Activated naive CD4-positive, alpha-beta T cell treated with Interleukin-2 at 50 U/mL for 16 hours (primary cell): ENCODE measurements at regions not wholly inside any gene's neighbourhood (a gene's known extent, or its start where the extent isn't known, plus 50 kb on each side); places are given as distances from the start of the nearest gene placed in this dataset.

Experiments
- DNase-seq: peaks from one replicate; pipeline ENCODE4 v3.0.0-alpha.2; 2020

GRCh38 chr11:95508219-95508890 lies 277.4 kb upstream of the SESN3 start:
- DNase-seq: no peak

DNA sequence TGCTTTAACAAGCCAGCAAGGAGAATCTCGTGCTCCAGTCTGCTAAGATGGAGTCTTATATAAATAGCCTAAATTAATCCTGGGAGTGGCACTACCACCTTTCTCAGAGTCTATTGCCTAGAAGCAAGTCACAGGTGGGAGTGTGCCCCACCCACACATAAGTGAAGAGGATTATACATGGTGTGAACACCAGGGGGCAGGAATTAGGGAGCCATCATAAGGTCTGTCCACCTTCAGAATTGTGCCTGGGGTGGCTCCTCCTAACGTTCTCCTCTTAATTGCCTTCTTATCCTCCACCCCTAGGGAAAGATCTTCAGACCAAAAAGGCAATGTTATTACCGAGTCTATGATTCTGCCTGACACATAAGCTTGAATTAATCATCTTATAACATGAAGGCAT lies 276.8 kb upstream of the SESN3 start:
- no peak for DNase-seq

DNA sequence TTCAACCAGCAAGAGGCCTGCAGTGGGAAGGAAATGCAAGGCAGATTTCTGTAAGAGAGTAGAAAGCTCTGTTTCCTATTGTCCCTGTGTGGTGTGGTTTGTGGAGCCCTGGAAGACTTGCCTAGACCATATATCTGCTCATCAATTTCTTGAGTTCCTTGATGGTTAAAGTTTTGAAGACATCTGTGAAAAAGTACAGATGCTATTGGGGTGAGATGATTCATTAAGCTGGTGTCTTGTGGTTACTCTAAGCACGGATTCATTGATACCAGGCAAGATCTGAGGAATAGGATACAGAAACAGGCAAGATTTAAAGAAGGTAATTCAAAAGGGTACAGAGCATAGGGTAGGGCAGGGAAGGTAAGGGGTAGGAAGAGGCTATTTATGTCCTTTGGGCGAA lies 275.8 kb upstream of the SESN3 start:
- DNase-seq: no peak

GRCh38 chr11:95505927-95506426 lies 275.0 kb upstream of the SESN3 start:
- no peak for DNase-seq

- no peak for DNase-seq
Observed at GRCh38 chr11:95503047-95503446, 272.0 kb upstream of the SESN3 start.

GRCh38 chr11:95502522-95502921 lies 271.5 kb upstream of the SESN3 start:
- no peak for DNase-seq

DNA sequence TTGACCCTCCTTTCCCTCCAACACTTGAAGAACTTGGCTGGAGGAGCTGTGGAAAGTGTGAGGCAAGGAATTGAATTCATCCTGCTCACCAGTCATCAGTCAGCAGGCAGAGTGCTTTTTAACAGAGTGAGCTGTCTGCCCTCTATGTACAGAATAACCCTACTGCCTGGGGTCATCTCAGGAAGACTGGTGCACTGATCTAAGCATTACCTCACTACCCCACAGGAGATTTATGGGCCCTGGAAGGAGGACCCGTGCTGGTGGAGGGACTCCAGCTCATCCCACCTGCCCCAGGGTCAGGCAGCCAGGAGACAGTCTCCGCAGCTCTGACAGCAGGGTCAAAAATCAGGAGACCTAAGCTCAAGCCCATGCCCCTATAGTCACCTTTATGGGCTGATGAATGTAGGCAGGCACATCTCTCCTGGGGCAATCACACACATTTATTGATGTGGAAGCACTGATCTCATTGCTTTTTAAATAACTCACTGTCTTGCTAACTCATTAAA lies 270.8 kb upstream of the SESN3 start:
- DNase-seq: no peak

GRCh38 chr11:95500466-95500865 lies 269.5 kb upstream of the SESN3 start:
- DNase-seq: no peak

DNA sequence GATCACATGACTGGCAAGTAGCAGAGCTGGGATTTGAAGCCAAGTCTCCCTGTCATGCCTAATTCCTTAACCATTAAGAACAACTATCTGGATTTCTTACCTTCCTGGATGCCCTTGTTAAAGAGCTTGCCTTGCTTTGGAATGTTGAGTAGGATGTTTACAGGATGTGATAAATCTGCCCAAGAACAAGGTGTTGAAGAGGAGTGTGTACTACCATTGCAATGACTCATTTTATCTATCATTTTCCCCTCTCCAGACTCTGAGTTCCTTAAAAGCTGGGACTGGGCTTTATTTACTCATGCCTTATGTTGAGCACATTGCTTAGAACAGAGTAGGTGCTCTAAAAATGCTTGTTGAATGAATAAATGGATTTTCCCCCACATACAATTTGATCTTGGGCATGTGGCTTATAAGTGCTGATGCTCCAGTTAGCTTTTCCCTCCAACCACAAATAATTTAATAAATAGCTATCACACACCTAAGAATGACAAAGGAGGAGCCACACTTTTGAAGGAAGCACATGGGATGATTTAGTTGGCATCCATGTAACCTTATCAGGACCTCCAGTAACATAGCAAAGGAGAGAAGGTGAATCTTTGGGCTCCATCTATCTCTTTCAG lies 268.6 kb upstream of the SESN3 start:
- DNase-seq: no peak

DNA sequence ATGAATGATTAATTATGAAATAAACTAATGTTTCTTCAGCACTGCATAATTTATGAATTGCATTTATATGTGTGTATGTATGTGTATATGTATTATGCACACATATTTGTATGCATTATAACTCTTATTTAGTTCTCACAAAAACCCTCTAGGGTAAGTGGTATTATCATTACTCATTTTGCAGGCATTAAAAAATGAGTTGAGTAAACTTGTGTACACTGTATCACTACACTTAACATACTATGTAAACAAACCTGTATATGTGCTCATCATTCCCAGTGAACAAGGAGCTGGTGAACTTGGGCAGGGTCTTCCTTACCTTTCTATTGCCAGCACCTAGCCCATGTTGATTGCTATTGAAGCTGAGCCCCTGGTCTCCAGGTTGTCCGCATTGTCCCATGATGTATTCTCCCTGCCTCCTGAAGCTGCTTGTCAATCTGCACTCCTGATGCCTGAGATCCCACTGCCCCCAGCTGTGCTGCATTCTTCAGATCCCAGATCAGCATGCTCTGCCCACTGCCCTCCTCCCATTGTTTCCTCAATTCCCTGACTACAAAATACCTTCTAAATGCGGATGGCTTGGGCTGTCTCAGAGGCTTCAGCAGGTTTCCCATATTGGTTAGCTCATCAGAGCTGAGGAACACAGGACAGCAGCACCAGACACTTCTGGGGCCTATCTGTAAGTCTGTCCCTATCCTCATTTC lies 267.9 kb upstream of the SESN3 start:
- DNase-seq: no peak

GRCh38 chr11:95496901-95497300 lies 265.9 kb upstream of the SESN3 start:
- DNase-seq: no peak

DNA sequence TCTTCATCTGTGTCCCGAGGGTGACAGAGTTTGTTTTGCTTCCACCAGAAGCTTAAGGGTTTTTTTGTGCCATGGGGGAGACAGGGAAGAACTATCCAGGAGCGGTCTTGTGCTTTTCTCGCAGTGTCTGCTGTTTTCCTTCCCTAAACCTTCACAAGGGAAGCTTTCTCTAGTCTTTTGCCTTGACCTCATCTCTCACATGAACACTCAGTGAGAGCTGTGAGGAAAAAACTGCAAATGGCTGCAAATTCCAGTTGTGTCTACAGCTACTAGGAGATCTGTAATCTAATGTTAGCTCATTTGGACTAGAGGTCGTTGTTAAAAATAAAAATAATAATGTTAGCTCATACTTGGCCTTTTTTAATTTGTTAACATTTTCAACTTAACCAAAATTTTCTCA lies 264.7 kb upstream of the SESN3 start:
- DNase-seq: no peak

GRCh38 chr11:95494856-95495255 lies 263.9 kb upstream of the SESN3 start:
- no peak for DNase-seq

DNA sequence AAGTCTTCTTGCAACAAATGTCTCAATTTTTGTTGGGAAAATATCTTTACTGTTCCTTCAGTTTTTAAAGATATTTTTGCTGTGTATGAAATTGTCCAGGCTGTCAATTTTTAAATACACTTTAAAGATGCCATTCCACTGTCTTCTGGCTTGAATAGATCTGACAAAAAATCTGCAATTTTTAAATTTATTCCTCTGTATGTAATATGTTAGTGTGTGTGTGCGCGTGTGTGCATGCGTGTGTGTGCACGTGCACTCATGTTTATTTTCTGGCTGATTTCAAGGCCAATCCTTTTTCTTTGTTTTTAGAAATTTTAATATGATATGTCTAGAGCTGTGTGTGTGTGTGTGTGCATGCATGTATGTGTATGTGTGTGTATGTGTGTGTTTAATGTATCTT lies 263.2 kb upstream of the SESN3 start:
- no peak for DNase-seq

GRCh38 chr11:95490625-95491024 lies 259.6 kb upstream of the SESN3 start:
- DNase-seq: no peak

DNA sequence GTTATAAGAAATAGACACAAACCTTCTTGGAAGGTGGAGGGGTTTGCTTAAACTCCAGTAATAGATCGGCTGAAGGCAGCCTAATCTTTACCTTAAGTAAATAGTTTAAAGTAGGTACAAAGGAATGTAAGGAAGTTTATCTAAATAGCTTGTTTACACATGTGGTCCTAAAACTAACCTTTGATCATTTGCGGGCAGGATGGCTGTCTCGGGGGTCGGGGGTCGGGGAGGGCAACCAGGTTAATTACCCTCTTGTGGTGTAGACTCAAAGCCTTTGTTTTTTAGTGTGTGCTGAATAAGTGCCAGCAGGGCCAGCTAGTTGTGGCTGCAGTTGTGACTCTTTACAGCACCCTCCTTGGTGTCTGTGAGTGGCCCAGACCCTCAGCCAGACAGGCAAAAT lies 256.9 kb upstream of the SESN3 start:
- no peak for DNase-seq

GRCh38 chr11:95487391-95487790 lies 256.4 kb upstream of the SESN3 start:
- peak; percentile 6 for DNase-seq

DNA sequence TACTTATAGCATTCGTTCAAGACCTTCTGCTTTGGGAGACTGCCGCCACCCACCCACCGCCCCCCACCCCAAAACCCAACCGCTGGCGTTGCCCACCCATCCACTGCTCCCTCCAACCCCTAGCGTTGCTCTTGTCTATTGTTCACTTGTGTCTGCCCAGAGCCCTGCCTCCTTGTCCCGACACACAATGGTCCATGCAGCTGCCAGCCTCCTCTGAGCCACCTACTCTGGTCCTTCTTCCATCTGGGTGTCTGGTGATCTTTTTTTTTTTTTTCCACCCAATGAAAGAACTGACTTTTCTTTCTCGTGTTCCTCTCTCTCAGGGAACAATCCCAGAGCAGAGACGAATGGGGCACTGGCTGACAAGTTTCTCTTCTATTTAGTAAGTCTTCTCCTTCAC lies 256.0 kb upstream of the SESN3 start:
- no peak for DNase-seq

- DNase-seq: no peak
Observed at GRCh38 chr11:95486466-95486865, 255.5 kb upstream of the SESN3 start.

GRCh38 chr11:95485115-95485900 lies 254.3 kb upstream of the SESN3 start:
- no peak for DNase-seq

DNA sequence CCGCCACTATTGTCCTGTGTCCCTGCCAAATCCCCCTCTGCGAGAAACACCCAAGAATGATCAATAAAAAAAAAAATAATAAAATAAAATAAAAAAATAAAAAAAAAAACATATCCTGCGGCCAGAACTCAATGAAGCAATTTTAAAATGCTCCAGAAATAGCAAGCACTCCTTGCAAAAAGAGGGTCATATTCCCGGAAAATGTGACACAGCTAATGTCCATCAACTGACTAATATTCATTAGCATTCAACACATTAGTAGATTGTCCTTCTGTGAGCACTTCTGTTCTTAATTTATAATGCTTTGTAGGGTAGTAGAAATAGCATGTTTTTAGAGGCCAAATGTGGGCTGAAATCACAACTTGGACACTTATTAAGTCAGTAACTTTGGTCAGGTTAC lies 252.3 kb upstream of the SESN3 start:
- no peak for DNase-seq

DNA sequence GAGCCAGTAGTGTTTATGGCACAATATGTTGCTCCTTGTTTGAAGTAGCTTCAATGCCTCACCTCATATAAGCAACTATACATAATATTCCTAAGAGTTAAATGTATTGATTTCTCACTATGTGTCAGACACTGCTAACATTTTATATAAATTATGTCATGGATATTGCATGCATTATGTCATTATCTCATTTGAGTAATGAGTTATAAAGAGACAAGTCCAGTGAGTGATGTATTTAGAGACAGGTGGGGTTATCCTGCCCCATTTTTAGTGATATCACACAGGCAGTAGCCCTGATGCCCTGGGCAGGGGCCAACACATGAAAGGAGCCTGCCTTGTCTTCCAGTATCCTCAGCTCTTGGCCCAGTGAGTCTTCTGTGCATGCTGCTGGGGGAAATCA lies 247.0 kb upstream of the SESN3 start:
- no peak for DNase-seq

DNA sequence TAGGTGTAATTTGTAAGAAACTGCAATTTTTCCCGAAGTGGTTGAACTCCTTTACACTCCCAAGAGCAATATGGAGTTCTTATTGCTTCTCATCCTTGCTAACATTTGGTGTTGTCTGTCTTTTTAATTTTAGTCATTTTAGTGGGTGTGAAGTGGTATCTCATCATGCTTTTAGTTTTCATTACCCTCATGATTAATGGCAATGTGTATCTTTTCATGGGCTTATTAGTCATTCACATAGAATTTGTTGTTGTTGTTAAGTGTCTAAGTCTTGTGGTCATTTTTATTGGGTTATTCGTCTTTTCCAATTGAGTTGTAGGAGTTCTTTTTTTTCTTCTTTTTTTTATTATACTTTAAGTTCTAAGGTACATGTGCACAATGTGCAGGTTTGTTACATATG lies 238.3 kb upstream of the SESN3 start:
- no peak for DNase-seq
